ENCODE measurements at regions not wholly inside any gene's neighbourhood (a gene's known extent, or its start where the extent isn't known, plus 50 kb on each side); places are given as distances from the start of the nearest gene placed in this dataset.

DNA sequence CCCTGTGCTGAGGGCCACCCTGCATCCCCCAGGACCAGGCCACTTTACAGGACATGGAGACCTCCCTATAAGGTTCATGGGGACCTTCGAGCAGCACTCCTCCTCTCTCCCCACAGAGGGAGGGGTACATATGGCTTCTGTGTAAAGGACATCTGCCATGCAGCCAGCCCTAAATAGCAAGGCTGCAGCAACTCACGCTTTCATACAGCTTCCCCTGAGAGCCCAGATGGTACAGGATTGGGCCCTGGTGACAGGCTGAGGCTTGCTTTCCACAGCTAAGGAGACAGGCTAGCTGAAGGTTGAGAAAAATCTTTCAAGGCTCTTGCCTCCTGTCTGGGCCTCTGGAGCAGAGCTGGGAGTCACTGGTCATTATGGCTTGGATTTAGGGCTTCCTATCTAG is 147.0 kb upstream of the ZNF366 start:
- Histone ChIP-seq H3K36me3 (no peaks in the 10 kb centered on the region), H3K27ac (no peak overlapping the region), H3K4me1 (peaks cover 2% of the 10 kb centered on the region), H3K27me3 (no peaks in the 10 kb centered on the region), H3K4me3 (no peak overlapping the region), H3K9me3 (no peaks in the 10 kb centered on the region)
- no peak for DNase-seq (ENCODE audit: low spot score in 2 of 2)
- WGBS = 20% methylated on average over 1 of the region's 2 CpGs
- TF ChIP-seq POLR2A (IDR thresholded peaks at IDR 0.05) (no peak), EP300 (IDR thresholded peaks at IDR 0.05) (no peak), POLR2AphosphoS5 (IDR thresholded peaks at IDR 0.05) (no peak)
- TF ChIP-seq, protein P1, sequence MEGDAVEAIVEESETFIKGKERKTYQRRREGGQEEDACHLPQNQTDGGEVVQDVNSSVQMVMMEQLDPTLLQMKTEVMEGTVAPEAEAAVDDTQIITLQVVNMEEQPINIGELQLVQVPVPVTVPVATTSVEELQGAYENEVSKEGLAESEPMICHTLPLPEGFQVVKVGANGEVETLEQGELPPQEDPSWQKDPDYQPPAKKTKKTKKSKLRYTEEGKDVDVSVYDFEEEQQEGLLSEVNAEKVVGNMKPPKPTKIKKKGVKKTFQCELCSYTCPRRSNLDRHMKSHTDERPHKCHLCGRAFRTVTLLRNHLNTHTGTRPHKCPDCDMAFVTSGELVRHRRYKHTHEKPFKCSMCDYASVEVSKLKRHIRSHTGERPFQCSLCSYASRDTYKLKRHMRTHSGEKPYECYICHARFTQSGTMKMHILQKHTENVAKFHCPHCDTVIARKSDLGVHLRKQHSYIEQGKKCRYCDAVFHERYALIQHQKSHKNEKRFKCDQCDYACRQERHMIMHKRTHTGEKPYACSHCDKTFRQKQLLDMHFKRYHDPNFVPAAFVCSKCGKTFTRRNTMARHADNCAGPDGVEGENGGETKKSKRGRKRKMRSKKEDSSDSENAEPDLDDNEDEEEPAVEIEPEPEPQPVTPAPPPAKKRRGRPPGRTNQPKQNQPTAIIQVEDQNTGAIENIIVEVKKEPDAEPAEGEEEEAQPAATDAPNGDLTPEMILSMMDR (IDR thresholded peaks at IDR 0.05) = no peak

DNA sequence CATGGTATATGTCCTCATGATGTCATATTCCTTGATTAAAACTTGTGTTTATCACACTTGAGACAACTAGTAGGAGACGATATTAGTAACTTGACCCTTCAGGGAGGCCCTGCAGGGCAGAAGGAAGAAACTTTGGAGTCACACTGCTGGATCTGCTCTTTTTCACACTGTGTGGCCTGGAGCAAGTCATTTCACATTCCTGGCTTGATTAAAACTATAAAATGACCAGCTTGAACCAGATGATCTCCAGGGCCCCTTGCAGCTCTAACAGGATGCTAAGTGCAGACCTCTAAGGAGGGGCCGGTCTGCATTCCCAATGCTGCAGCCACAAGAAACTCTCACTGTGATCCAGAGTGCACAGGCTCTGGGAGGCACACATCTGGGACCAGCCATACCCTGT is 146.4 kb upstream of the ZNF366 start:
- Histone ChIP-seq H3K4me3 (no peak overlapping the region), H3K36me3 (no peaks in the 10 kb centered on the region), H3K27ac (no peak overlapping the region), H3K27me3 (no peaks in the 10 kb centered on the region), H3K4me1 (no peaks in the 10 kb centered on the region), H3K9me3 (no peaks in the 10 kb centered on the region)
- DNase-seq (ENCODE audit: low spot score in 2 of 2) = no peak
- 58% methylated on average over 2 of the region's 2 CpGs for WGBS
- TF ChIP-seq, protein P1 (IDR thresholded peaks at IDR 0.05) = no peak
- no peak for TF ChIP-seq EP300 (IDR thresholded peaks at IDR 0.05)
- no peak for TF ChIP-seq POLR2AphosphoS5 (IDR thresholded peaks at IDR 0.05)
- no peak for TF ChIP-seq POLR2A (IDR thresholded peaks at IDR 0.05)

DNA sequence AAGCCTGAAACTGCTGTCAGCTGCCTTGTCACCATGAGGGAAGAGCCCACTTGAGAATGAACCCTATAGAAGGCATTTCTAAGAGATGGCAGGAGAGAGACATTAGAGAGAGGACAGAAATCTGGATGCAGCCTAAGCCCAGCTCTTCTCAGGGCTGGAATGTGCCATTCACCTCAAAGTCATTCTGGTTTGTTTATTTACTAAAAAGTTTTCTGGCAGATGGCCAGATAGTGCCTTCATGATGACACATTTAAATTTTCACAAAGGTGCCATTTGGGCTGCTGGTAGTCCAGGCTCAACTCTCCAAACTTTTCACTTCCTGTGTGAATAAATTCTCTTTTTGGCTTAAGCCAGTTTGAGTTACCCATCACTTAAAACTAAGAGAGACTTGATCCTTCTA is 144.6 kb upstream of the ZNF366 start:
- Histone ChIP-seq H3K36me3 (no peaks in the 10 kb centered on the region), H3K27ac (no peak overlapping the region), H3K4me1 (no peaks in the 10 kb centered on the region), H3K4me3 (no peak overlapping the region), H3K27me3 (no peaks in the 10 kb centered on the region), H3K9me3 (no peaks in the 10 kb centered on the region)
- TF ChIP-seq POLR2A (IDR thresholded peaks at IDR 0.05) (no peak), POLR2AphosphoS5 (IDR thresholded peaks at IDR 0.05) (no peak), EP300 (IDR thresholded peaks at IDR 0.05) (no peak)
- TF ChIP-seq, protein P1 (IDR thresholded peaks at IDR 0.05) = no peak
- no peak for DNase-seq (ENCODE audit: low spot score in 2 of 2)

DNA sequence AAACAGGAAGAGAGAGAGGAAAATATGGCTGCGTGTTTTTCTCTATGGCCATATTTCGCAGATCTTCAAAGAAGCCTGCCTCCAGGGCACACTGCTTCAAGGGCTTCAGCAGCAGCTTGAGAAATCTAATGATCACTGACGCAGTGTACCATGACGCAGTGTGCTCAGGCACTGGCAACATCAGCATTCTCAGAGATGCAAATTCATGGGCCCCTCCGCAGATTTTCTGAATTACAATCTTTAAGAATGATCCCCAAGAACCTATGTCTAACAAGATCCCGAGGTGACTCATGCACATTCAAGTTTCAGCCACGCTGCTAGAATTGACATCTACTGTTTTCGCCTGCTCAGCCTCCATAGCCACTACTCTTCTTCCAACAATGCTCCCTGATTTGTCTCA is 143.9 kb upstream of the ZNF366 start:
- Histone ChIP-seq H3K4me1 (no peaks in the 10 kb centered on the region), H3K36me3 (no peaks in the 10 kb centered on the region), H3K27me3 (no peaks in the 10 kb centered on the region), H3K4me3 (no peak overlapping the region), H3K9me3 (no peaks in the 10 kb centered on the region), H3K27ac (no peak overlapping the region)
- DNase-seq (ENCODE audit: low spot score in 2 of 2) = no peak
- TF ChIP-seq EP300 (IDR thresholded peaks at IDR 0.05) (no peak), POLR2AphosphoS5 (IDR thresholded peaks at IDR 0.05) (no peak), POLR2A (IDR thresholded peaks at IDR 0.05) (no peak)
- TF ChIP-seq, protein P1 (IDR thresholded peaks at IDR 0.05) = no peak
- WGBS = 89% methylated on average over 8 of the region's 8 CpGs

DNA sequence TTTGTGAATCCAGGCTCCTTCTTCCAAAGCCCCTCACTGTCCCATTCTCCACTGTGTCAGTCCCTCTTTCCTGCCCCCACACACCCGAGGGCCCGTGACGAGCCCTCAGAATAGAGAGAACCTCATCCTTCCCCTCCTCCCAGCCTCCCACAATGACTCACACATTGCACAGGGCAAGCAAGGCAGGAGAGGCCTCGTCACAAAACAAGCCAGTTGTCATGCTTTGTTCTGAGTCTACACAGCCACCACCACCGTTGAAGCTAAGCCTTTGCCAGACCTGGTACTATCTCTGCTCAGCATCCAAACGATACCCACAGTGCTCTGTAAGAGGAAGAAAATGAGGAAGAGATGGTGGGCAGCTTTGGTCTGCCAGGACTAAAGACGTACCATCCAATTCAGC is 142.2 kb upstream of the ZNF366 start:
- WGBS = 84% methylated on average over 7 of the region's 7 CpGs
- H3K27me3 ChIP-seq = no peaks in the 10 kb centered on the region
- no peak for DNase-seq (ENCODE audit: low spot score in 2 of 2)
- no peak overlapping the region for H3K4me3 ChIP-seq
- H3K4me1 ChIP-seq = no peaks in the 10 kb centered on the region
- TF ChIP-seq EP300 (IDR thresholded peaks at IDR 0.05) = no peak
- TF ChIP-seq, protein P1 (IDR thresholded peaks at IDR 0.05) = no peak
- no peak for TF ChIP-seq POLR2AphosphoS5 (IDR thresholded peaks at IDR 0.05)
- no peak for TF ChIP-seq POLR2A (IDR thresholded peaks at IDR 0.05)
- H3K27ac ChIP-seq = no peak overlapping the region
- H3K36me3 ChIP-seq = no peaks in the 10 kb centered on the region
- H3K9me3 ChIP-seq = no peaks in the 10 kb centered on the region

Data from suprapubic skin (tissue), 4 donors.